H1 (cell line): ENCODE measurements at regions not wholly inside any gene's neighbourhood (a gene's known extent, or its start where the extent isn't known, plus 50 kb on each side); places are given as distances from the start of the nearest gene placed in this dataset.

Source experiments
- CREB1 ChIP-seq: IDR thresholded peaks from 2 replicates; pipeline ENCODE4 v1.6.1; 2012; ENCODE audit warnings: inconsistent platforms
- ZNF274 ChIP-seq: IDR thresholded peaks from 2 replicates; pipeline ENCODE4 v1.7.0; 2012; ENCODE audit warnings: low read length, borderline replicate concordance; ENCODE audit errors: extremely low read depth

GRCh38 chr3:81289676-81290075 lies 471.8 kb downstream of the GBE1 start (continued):
- TF ChIP-seq ZNF274 (no peak), CREB1 (no peak)
